ENCODE measurements at regions not wholly inside any gene's neighbourhood (a gene's known extent, or its start where the extent isn't known, plus 50 kb on each side); places are given as distances from the start of the nearest gene placed in this dataset.

DNA sequence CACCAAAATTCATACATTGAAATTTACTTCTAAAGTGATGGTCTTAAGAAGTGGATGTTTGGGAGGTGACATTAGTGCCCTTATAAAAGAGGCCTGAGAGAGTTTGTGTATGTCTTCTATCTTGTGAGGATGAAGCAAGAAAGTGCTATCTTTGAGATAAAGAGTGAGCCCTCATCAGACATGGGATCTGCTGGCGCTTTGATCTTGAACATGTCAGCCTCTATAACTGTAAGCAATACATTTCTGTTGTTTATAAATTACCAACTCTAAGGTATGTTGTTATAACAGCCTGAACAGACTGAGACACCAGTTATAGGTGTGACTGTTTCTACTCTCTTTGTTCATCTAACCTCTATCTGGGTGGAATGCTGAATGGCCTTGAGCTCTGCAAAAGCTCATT lies 54.5 kb upstream of the SETBP1 start:
- DNase-seq (no peak), FAIRE-seq (no peak)
- Histone ChIP-seq H3K9me3 (ENCODE audit: control insufficient read depth in 2 of 2, insufficient read depth in 1 of 2, low read depth in 1 of 2, low read length in 1 of 2) (no peaks in the 10 kb centered on the region), H3K36me3 (ENCODE audit: control insufficient read depth in 3 of 3, insufficient read depth in 2 of 3, low read depth in 1 of 3, low read length in 3 of 3) (no peaks in the 10 kb centered on the region), H3K27ac (ENCODE audit: low read depth in 1 of 3, low read length in 2 of 3) (no peak overlapping the region), H3K4me3 (ENCODE audit: low read depth in 1 of 3, low read length in 3 of 3) (no peak overlapping the region), H3K4me1 (ENCODE audit: control insufficient read depth in 3 of 3, insufficient read depth in 2 of 3, low read depth in 1 of 3, low read length in 2 of 3) (peaks cover 0 to under 1% (median 0%) of the 10 kb centered on the region in 3 donors), H3K27me3 (ENCODE audit: control insufficient read depth in 3 of 3, insufficient read depth in 3 of 3, low read length in 3 of 3) (no peaks in the 10 kb centered on the region)
- 91 to 98% (median 92%) methylated on average over 1 of the region's 1 CpG for WGBS, 3 donors

DNA sequence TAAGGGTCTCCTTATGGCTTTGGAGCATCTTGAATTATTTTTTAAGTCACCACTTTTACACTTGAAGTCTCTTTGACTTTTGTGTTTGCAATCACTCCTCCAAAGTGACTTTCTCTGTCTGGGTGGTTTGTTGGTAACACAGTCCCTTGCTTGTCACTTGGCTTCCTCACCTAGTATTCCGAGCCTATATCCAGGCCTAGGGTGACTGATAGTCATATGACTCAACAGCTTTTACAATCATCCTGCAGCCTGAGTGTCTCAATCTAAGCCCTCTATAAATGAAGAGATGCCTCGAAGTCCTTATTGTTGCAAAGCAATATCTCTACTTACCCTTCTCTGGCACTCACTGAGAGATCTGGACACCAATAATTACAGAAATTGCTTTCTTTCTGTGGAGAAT lies 53.9 kb upstream of the SETBP1 start:
- 73 to 86% (median 83%) methylated on average over 2 of the region's 2 CpGs for WGBS, 3 donors
- DNase-seq = peak in 1 of 2 donors; percentile 48
- no peak overlapping the region for H3K27ac ChIP-seq (ENCODE audit: low read depth in 1 of 3, low read length in 2 of 3)
- FAIRE-seq = no peak
- no peaks in the 10 kb centered on the region for H3K27me3 ChIP-seq (ENCODE audit: control insufficient read depth in 3 of 3, insufficient read depth in 3 of 3, low read length in 3 of 3)
- H3K4me1 ChIP-seq (ENCODE audit: control insufficient read depth in 3 of 3, insufficient read depth in 2 of 3, low read depth in 1 of 3, low read length in 2 of 3) = no peaks in the 10 kb centered on the region
- no peaks in the 10 kb centered on the region for H3K36me3 ChIP-seq (ENCODE audit: control insufficient read depth in 3 of 3, insufficient read depth in 2 of 3, low read depth in 1 of 3, low read length in 3 of 3)
- H3K9me3 ChIP-seq (ENCODE audit: control insufficient read depth in 2 of 2, insufficient read depth in 1 of 2, low read depth in 1 of 2, low read length in 1 of 2) = no peaks in the 10 kb centered on the region
- no peak overlapping the region for H3K4me3 ChIP-seq (ENCODE audit: low read depth in 1 of 3, low read length in 3 of 3)

DNA sequence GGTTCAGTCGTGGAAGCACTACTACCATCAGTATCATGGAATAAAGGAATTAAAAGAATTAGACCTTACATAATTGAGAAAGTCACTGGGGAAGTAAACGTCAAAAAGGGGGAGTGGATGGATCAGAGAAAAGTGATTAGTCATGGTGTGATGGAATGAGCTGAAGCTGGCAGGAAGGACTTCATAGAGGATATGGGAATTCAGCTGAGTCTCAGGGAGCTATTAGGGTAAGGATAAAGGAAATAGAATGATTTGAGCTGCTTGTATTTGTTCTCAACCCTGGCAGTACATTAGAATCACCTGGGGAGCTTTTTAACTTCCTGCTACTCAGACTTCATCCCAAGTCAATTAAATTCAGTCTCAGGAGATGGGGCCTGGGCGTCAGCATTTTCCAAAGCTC lies 53.4 kb upstream of the SETBP1 start:
- WGBS, 3 donors = 72 to 80% (median 73%) methylated on average over 3 of the region's 3 CpGs

DNA sequence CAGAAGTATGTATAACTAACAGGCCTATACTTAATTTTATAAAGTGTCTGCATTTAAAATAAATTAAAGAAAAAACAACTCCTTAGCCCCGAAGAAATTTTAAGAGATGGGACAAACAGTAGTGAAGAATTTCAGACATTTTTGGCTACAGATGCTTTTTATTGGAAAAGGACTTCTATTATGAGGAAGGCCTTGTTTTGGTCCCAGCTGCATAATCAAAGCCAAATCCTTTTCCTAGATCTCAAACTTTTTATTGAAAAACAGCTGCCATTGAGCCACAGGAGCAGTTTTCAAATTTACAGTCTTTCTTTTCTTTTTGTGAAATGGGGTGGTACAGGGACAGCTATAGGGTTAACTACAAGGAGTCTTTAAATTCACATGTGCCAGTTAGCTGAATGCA lies 51.3 kb upstream of the SETBP1 start:
- Histone ChIP-seq H3K9me3 (ENCODE audit: control insufficient read depth in 2 of 2, insufficient read depth in 1 of 2, low read depth in 1 of 2, low read length in 1 of 2) (no peaks in the 10 kb centered on the region), H3K4me1 (ENCODE audit: control insufficient read depth in 3 of 3, insufficient read depth in 2 of 3, low read depth in 1 of 3, low read length in 2 of 3) (no peaks in the 10 kb centered on the region), H3K36me3 (ENCODE audit: control insufficient read depth in 3 of 3, insufficient read depth in 2 of 3, low read depth in 1 of 3, low read length in 3 of 3) (no peaks in the 10 kb centered on the region), H3K27me3 (ENCODE audit: control insufficient read depth in 3 of 3, insufficient read depth in 3 of 3, low read length in 3 of 3) (no peaks in the 10 kb centered on the region), H3K27ac (ENCODE audit: low read depth in 1 of 3, low read length in 2 of 3) (no peak overlapping the region), H3K4me3 (ENCODE audit: low read depth in 1 of 3, low read length in 3 of 3) (no peak overlapping the region)
- DNase-seq = no peak
- no peak for FAIRE-seq
- WGBS, 3 donors = 66 to 87% (median 86%) methylated on average over 1 of the region's 1 CpG

More for the DNA sequence above, 53.4 kb upstream of the SETBP1 start:
- no peaks in the 10 kb centered on the region for H3K36me3 ChIP-seq (ENCODE audit: control insufficient read depth in 3 of 3, insufficient read depth in 2 of 3, low read depth in 1 of 3, low read length in 3 of 3)
- H3K4me1 ChIP-seq (ENCODE audit: control insufficient read depth in 3 of 3, insufficient read depth in 2 of 3, low read depth in 1 of 3, low read length in 2 of 3) = no peaks in the 10 kb centered on the region
- H3K9me3 ChIP-seq (ENCODE audit: control insufficient read depth in 2 of 2, insufficient read depth in 1 of 2, low read depth in 1 of 2, low read length in 1 of 2) = no peaks in the 10 kb centered on the region
- no peak overlapping the region for H3K4me3 ChIP-seq (ENCODE audit: low read depth in 1 of 3, low read length in 3 of 3)
- no peak overlapping the region for H3K27ac ChIP-seq (ENCODE audit: low read depth in 1 of 3, low read length in 2 of 3)
- FAIRE-seq (no peak), DNase-seq (no peak)
- H3K27me3 ChIP-seq (ENCODE audit: control insufficient read depth in 3 of 3, insufficient read depth in 3 of 3, low read length in 3 of 3) = no peaks in the 10 kb centered on the region

DNA sequence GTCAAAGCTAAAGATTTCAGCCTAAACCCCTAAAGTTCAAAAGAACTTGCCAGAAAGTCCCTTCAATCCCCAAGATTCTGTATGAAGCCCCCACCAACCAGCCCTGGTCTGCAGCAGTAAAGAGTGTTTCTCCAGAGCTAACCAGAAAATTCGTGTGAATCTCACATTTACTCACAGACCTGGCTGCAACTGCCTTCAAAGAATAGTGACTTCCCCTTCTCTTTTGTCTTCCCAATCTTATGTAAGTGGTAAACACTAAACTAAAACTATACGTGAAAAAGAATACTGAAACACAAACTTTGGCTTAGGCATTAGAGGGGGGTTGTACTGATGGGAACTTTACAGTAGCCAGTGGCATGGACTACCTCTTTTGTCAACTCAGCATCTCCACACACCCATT lies 50.6 kb upstream of the SETBP1 start:
- 44 to 59% (median 47%) methylated on average over 2 of the region's 2 CpGs for WGBS, 3 donors
- no peak for FAIRE-seq

More for the DNA sequence above, 50.6 kb upstream of the SETBP1 start:
- no peak for DNase-seq
- no peak overlapping the region for H3K4me3 ChIP-seq (ENCODE audit: low read depth in 1 of 3, low read length in 3 of 3)
- H3K27ac ChIP-seq (ENCODE audit: low read depth in 1 of 3, low read length in 2 of 3) = no peak overlapping the region
- no peaks in the 10 kb centered on the region for H3K9me3 ChIP-seq (ENCODE audit: control insufficient read depth in 2 of 2, insufficient read depth in 1 of 2, low read depth in 1 of 2, low read length in 1 of 2)
- no peaks in the 10 kb centered on the region for H3K4me1 ChIP-seq (ENCODE audit: control insufficient read depth in 3 of 3, insufficient read depth in 2 of 3, low read depth in 1 of 3, low read length in 2 of 3)
- H3K36me3 ChIP-seq (ENCODE audit: control insufficient read depth in 3 of 3, insufficient read depth in 2 of 3, low read depth in 1 of 3, low read length in 3 of 3) = no peaks in the 10 kb centered on the region
- H3K27me3 ChIP-seq (ENCODE audit: control insufficient read depth in 3 of 3, insufficient read depth in 3 of 3, low read length in 3 of 3) = no peaks in the 10 kb centered on the region
